HG03060 (cell line): ENCODE measurements at regions not wholly inside any gene's neighbourhood (a gene's known extent, or its start where the extent isn't known, plus 50 kb on each side); places are given as distances from the start of the nearest gene placed in this dataset.

Experiments used
- ATAC-seq: cut with Tn5 transposase; IDR thresholded peaks from one replicate; pipeline ENCODE4 v1.9.1; 2021; ENCODE audit warnings: low read depth, moderate number of reproducible peaks; ENCODE audit not compliant: unreplicated experiment

GRCh38 chr2:21422724-21423522 lies 299.2 kb downstream of the TDRD15 start:
- no peak for ATAC-seq

GRCh38 chr2:21423854-21424253 lies 300.1 kb downstream of the TDRD15 start:
- ATAC-seq, result no peak

GRCh38 chr2:21424375-21424774 lies 300.6 kb downstream of the TDRD15 start:
- ATAC-seq, result no peak

- ATAC-seq, result no peak
These were observed 303.8 kb downstream of the TDRD15 start for GRCh38 chr2:21427606-21428005.

GRCh38 chr2:21428754-21429153 lies 305.0 kb downstream of the TDRD15 start:
- no peak for ATAC-seq

- no peak for ATAC-seq
These were observed 306.0 kb downstream of the TDRD15 start for GRCh38 chr2:21429747-21430146.

- ATAC-seq, result no peak
These were observed 307.3 kb downstream of the TDRD15 start for GRCh38 chr2:21431078-21431477.

GRCh38 chr2:21438949-21439348 lies 315.2 kb downstream of the TDRD15 start:
- peak; percentile 68 for ATAC-seq

GRCh38 chr2:21441442-21441841 lies 317.7 kb downstream of the TDRD15 start:
- ATAC-seq, result no peak

GRCh38 chr2:21443494-21444105 lies 319.8 kb downstream of the TDRD15 start:
- ATAC-seq, result no peak

GRCh38 chr2:21449881-21450280 lies 326.1 kb downstream of the TDRD15 start:
- ATAC-seq, result no peak

- ATAC-seq, result no peak
These were observed 327.6 kb downstream of the TDRD15 start for GRCh38 chr2:21451403-21451802.

GRCh38 chr2:21452263-21452662 lies 328.5 kb downstream of the TDRD15 start:
- no peak for ATAC-seq

- no peak for ATAC-seq
These were observed 328.9 kb downstream of the TDRD15 start for GRCh38 chr2:21452678-21453077.

- ATAC-seq, result no peak
These were observed 330.1 kb downstream of the TDRD15 start for GRCh38 chr2:21453723-21454450.

GRCh38 chr2:21454839-21455238 lies 331.1 kb downstream of the TDRD15 start:
- ATAC-seq, result no peak

GRCh38 chr2:21461754-21462240 lies 338.0 kb downstream of the TDRD15 start:
- no peak for ATAC-seq

GRCh38 chr2:21466341-21466927 lies 342.7 kb downstream of the TDRD15 start:
- no peak for ATAC-seq

- no peak for ATAC-seq
These were observed 343.6 kb downstream of the TDRD15 start for GRCh38 chr2:21467280-21467818.

GRCh38 chr2:21467910-21468309 lies 344.1 kb downstream of the TDRD15 start:
- ATAC-seq, result no peak

- no peak for ATAC-seq
These were observed 344.9 kb downstream of the TDRD15 start for GRCh38 chr2:21468624-21469023.
